Panc1 (cell line): ENCODE measurements at regions not wholly inside any gene's neighbourhood (a gene's known extent, or its start where the extent isn't known, plus 50 kb on each side); places are given as distances from the start of the nearest gene placed in this dataset.

Experiments used
- POLR2AphosphoS5 ChIP-seq: IDR thresholded peaks from 2 replicates; pipeline ENCODE4 v1.6.1; 2012; ENCODE audit warnings: mild to moderate bottlenecking, low read depth, low read length, moderate library complexity
- TF ChIP-seq, protein P1 (sequence below): fragments of 450-650 bp; IDR thresholded peaks from 2 replicates; pipeline ENCODE4 v1.5.1; 2017; ENCODE audit warnings: mild to moderate bottlenecking

GRCh38 chr7:46155367-46155766, 234.3 kb upstream of the IGFBP3 start:
- TF ChIP-seq, protein P1, sequence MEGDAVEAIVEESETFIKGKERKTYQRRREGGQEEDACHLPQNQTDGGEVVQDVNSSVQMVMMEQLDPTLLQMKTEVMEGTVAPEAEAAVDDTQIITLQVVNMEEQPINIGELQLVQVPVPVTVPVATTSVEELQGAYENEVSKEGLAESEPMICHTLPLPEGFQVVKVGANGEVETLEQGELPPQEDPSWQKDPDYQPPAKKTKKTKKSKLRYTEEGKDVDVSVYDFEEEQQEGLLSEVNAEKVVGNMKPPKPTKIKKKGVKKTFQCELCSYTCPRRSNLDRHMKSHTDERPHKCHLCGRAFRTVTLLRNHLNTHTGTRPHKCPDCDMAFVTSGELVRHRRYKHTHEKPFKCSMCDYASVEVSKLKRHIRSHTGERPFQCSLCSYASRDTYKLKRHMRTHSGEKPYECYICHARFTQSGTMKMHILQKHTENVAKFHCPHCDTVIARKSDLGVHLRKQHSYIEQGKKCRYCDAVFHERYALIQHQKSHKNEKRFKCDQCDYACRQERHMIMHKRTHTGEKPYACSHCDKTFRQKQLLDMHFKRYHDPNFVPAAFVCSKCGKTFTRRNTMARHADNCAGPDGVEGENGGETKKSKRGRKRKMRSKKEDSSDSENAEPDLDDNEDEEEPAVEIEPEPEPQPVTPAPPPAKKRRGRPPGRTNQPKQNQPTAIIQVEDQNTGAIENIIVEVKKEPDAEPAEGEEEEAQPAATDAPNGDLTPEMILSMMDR = no peak
- TF ChIP-seq POLR2AphosphoS5 = no peak
